Vagina (tissue), 2 donors: ENCODE measurements at regions not wholly inside any gene's neighbourhood (a gene's known extent, or its start where the extent isn't known, plus 50 kb on each side); places are given as distances from the start of the nearest gene placed in this dataset.

ENCODE experiments used
- DNase-seq, 2 donors: peaks; one replicate each; pipeline ENCODE4 v3.0.0-alpha.2; 2017; ENCODE audit errors: extremely low spot score in 2 of 2
- H3K27ac ChIP-seq: fragments of 200-600 bp; sonication (generic); one replicate; pipeline ENCODE4 v1.5.1; 2019
- H3K27me3 ChIP-seq: fragments of 200-600 bp; sonication (generic); one replicate; pipeline ENCODE4 v1.5.1; 2019
- H3K36me3 ChIP-seq, 2 donors: fragments of 200-600 bp; sonication (generic); one replicate each; pipeline ENCODE4 v1.5.1; 2017 to 2019
- H3K4me1 ChIP-seq: fragments of 200-600 bp; sonication (generic); one replicate; pipeline ENCODE4 v1.5.1; 2019
- H3K4me3 ChIP-seq, 2 donors: fragments of 200-600 bp; sonication (generic); 1 replicate in 1 of 2; 2 replicates in 1 of 2; pipeline ENCODE4 v1.5.1; 2016 to 2019
- H3K9me3 ChIP-seq: fragments of 200-600 bp; sonication (generic); one replicate; pipeline ENCODE4 v1.5.1; 2019
- POLR2A ChIP-seq, 2 donors: fragments of 450-650 bp; IDR thresholded peaks; one replicate each; pipeline ENCODE4 v1.6.1; 2017; ENCODE audit warnings: antibody characterized with exemption in 2 of 2, mild to moderate bottlenecking in 2 of 2, moderate library complexity in 2 of 2
- POLR2AphosphoS5 ChIP-seq, 2 donors: sonication (generic); formaldehyde crosslinking; IDR thresholded peaks; one replicate each; pipeline ENCODE4 v1.9.0; 2017; ENCODE audit warnings: antibody characterized with exemption in 2 of 2, mild to moderate bottlenecking in 2 of 2, low read depth in 1 of 2; ENCODE audit not compliant: insufficient read depth in 1 of 2
- intact Hi-C: fragments of 100-400 bp; cut with DNase I; formaldehyde crosslinking; loops from one replicate; pipeline ENCODE4 v1.15.1; 2023
- TF ChIP-seq, protein P1 (sequence below), 3 experiments: fragments of 450-650 bp in 2 of 3; fragments of 200-600 bp in 1 of 3; sonication (generic) in 1 of 3; IDR thresholded peaks; one replicate each; pipeline ENCODE4 v1.5.1; 2017 to 2019; ENCODE audit warnings: antibody characterized with exemption in 3 of 3, mild to moderate bottlenecking in 2 of 3, moderate library complexity in 2 of 3

- H3K27ac ChIP-seq: no peak overlapping the region
- TF ChIP-seq, protein P1, sequence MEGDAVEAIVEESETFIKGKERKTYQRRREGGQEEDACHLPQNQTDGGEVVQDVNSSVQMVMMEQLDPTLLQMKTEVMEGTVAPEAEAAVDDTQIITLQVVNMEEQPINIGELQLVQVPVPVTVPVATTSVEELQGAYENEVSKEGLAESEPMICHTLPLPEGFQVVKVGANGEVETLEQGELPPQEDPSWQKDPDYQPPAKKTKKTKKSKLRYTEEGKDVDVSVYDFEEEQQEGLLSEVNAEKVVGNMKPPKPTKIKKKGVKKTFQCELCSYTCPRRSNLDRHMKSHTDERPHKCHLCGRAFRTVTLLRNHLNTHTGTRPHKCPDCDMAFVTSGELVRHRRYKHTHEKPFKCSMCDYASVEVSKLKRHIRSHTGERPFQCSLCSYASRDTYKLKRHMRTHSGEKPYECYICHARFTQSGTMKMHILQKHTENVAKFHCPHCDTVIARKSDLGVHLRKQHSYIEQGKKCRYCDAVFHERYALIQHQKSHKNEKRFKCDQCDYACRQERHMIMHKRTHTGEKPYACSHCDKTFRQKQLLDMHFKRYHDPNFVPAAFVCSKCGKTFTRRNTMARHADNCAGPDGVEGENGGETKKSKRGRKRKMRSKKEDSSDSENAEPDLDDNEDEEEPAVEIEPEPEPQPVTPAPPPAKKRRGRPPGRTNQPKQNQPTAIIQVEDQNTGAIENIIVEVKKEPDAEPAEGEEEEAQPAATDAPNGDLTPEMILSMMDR (IDR thresholded peaks at IDR 0.05): no peak
- TF ChIP-seq POLR2AphosphoS5 (IDR thresholded peaks at IDR 0.05; ENCODE audit: insufficient read depth in 1 of 2, low read depth in 1 of 2) (no peak), POLR2A (IDR thresholded peaks at IDR 0.05) (no peak)
- no peak overlapping the region for H3K4me3 ChIP-seq
- no peaks in the 10 kb centered on the region for H3K27me3 ChIP-seq
- intact Hi-C loops: no loop called here
- no peak for DNase-seq
- H3K9me3 ChIP-seq: no peaks in the 10 kb centered on the region
- H3K4me1 ChIP-seq: no peaks in the 10 kb centered on the region
- H3K36me3 ChIP-seq: no peaks in the 10 kb centered on the region
Observed at GRCh38 chr7:79624336-79624735, 170.9 kb upstream of the MAGI2 start.

GRCh38 chr7:79622781-79623180 is 169.3 kb upstream of the MAGI2 start:
- intact Hi-C loops: no loop called here
- Histone ChIP-seq H3K4me3 (no peak overlapping the region), H3K36me3 (no peaks in the 10 kb centered on the region), H3K27ac (no peak overlapping the region), H3K4me1 (no peaks in the 10 kb centered on the region), H3K27me3 (no peaks in the 10 kb centered on the region), H3K9me3 (no peaks in the 10 kb centered on the region)
- DNase-seq: no peak
- no peak for TF ChIP-seq POLR2AphosphoS5 (IDR thresholded peaks at IDR 0.05; ENCODE audit: insufficient read depth in 1 of 2, low read depth in 1 of 2)
- no peak for TF ChIP-seq POLR2A (IDR thresholded peaks at IDR 0.05)
- TF ChIP-seq, protein P1 (IDR thresholded peaks at IDR 0.05): no peak

DNA sequence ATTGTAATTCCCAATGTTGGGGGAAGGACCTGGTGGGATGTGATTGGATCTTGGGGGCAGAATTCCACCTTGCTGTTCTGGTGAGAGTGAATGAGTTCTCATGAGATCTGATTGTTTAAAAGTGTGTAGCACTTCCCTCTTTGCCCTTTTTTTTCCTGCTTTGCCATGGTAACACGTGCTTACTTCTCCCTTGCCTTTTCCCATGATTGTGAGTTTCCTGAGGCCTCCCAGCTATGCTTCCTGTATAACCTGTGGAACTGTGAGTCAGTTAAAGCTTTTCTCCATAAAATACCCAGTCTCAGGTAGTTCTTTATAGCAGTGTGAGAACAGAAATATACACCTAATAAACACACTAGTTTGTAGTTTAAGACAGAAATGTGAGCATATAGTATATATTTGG is 166.8 kb upstream of the MAGI2 start:
- no peak for TF ChIP-seq POLR2A (IDR thresholded peaks at IDR 0.05)
- TF ChIP-seq, protein P1 (IDR thresholded peaks at IDR 0.05): no peak
- TF ChIP-seq POLR2AphosphoS5 (IDR thresholded peaks at IDR 0.05; ENCODE audit: insufficient read depth in 1 of 2, low read depth in 1 of 2): no peak
- H3K27ac ChIP-seq: no peak overlapping the region
- H3K27me3 ChIP-seq: no peaks in the 10 kb centered on the region
- intact Hi-C loops: no loop called here
- no peak overlapping the region for H3K4me3 ChIP-seq
- no peak for DNase-seq
- no peaks in the 10 kb centered on the region for H3K4me1 ChIP-seq
- H3K9me3 ChIP-seq: no peaks in the 10 kb centered on the region
- H3K36me3 ChIP-seq: no peaks in the 10 kb centered on the region

DNA sequence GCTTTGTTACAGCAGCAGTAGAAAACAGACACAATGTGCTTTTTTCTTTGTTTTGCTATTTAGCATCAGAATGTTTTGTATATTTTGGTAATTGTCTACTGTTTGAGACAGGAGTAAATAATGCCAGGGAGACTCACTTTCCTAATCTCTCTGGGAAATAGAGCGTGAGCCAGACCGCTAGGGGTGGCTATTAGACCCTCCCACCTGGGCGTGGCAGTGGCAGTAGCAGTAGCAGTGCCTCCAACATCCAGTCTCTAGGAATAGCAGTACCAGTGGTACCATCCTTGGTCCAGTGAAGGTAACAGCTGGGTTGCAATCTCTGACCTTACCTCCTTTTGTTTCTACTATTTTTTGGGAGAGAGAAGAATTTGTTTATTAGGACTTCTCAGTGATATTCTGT is 165.7 kb upstream of the MAGI2 start:
- intact Hi-C loops: no loop called here
- H3K9me3 ChIP-seq: no peaks in the 10 kb centered on the region

GRCh38 chr7:79615871-79616640 is 162.6 kb upstream of the MAGI2 start:
- no peak overlapping the region for H3K27ac ChIP-seq
- no peak for DNase-seq
- intact Hi-C loops: no loop called here
- no peaks in the 10 kb centered on the region for H3K27me3 ChIP-seq
- H3K4me1 ChIP-seq: no peaks in the 10 kb centered on the region
- no peak overlapping the region for H3K4me3 ChIP-seq
- H3K36me3 ChIP-seq: no peaks in the 10 kb centered on the region
- TF ChIP-seq POLR2AphosphoS5 (IDR thresholded peaks at IDR 0.05; ENCODE audit: insufficient read depth in 1 of 2, low read depth in 1 of 2) (no peak), POLR2A (IDR thresholded peaks at IDR 0.05) (no peak)
- TF ChIP-seq, protein P1 (IDR thresholded peaks at IDR 0.05): no peak
- no peaks in the 10 kb centered on the region for H3K9me3 ChIP-seq

More for the DNA sequence above, 165.7 kb upstream of the MAGI2 start:
- H3K36me3 ChIP-seq: no peaks in the 10 kb centered on the region
- H3K4me1 ChIP-seq: no peaks in the 10 kb centered on the region
- no peak overlapping the region for H3K27ac ChIP-seq
- H3K27me3 ChIP-seq: no peaks in the 10 kb centered on the region
- H3K4me3 ChIP-seq: no peak overlapping the region
- no peak for DNase-seq
- TF ChIP-seq POLR2AphosphoS5 (IDR thresholded peaks at IDR 0.05; ENCODE audit: insufficient read depth in 1 of 2, low read depth in 1 of 2) (no peak), POLR2A (IDR thresholded peaks at IDR 0.05) (no peak)
- TF ChIP-seq, protein P1 (IDR thresholded peaks at IDR 0.05): no peak
